OCI-LY3 (cell line): ENCODE measurements at regions not wholly inside any gene's neighbourhood (a gene's known extent, or its start where the extent isn't known, plus 50 kb on each side); places are given as distances from the start of the nearest gene placed in this dataset.

Experiments used
- H2AFZ ChIP-seq: fragments of 200-600, 300-600 bp; shearing (Covaris generic); 2 replicates; pipeline ENCODE4 v1.6.0; 2014; ENCODE audit warnings: antibody characterized with exemption, low read depth, low read length
- H3K27ac ChIP-seq: fragments of 200-600, 300-600 bp; sonication (generic); 2 replicates; pipeline ENCODE4 v1.5.1; 2014; ENCODE audit warnings: mild to moderate bottlenecking, low read length, moderate library complexity, mixed read lengths
- H3K27me3 ChIP-seq: fragments of 200-600, 300-600 bp; sonication (generic); 2 replicates; pipeline ENCODE4 v1.6.1; 2014; ENCODE audit warnings: low read depth, low read length, mixed read lengths
- H3K36me3 ChIP-seq: fragments of 200-600, 300-600 bp; sonication (generic); replicated peaks from 2 replicates; pipeline ENCODE3; 2014; ENCODE audit warnings: low read depth, low read length, mixed read lengths
- H3K4me1 ChIP-seq: fragments of 300-600, 200-600 bp; sonication (generic); 2 replicates; pipeline ENCODE4 v1.6.1; 2014; ENCODE audit warnings: low read length, mixed read lengths
- H3K4me2 ChIP-seq: fragments of 200-600, 300-600 bp; sonication (generic); 2 replicates; pipeline ENCODE4 v1.6.1; 2014; ENCODE audit warnings: low read length, mixed read lengths
- H3K4me3 ChIP-seq: fragments of 300-600, 200-600 bp; sonication (generic); 2 replicates; pipeline ENCODE4 v1.5.1; 2014; ENCODE audit warnings: antibody characterized with exemption, mild to moderate bottlenecking, low read length, moderate library complexity
- H3K79me2 ChIP-seq: fragments of 300-600, 200-600 bp; shearing (Covaris generic); 2 replicates; pipeline ENCODE4 v1.6.1; 2014; ENCODE audit warnings: mild to moderate bottlenecking, low read length, mixed read lengths
- H3K9ac ChIP-seq: fragments of 300-600, 200-600 bp; shearing (Covaris generic); 2 replicates; pipeline ENCODE4 v1.6.0; 2014; ENCODE audit warnings: mild to moderate bottlenecking, low read length, moderate library complexity
- H3K9me3 ChIP-seq: fragments of 200-600, 300-600 bp; shearing (Covaris generic); 2 replicates; pipeline ENCODE4 v1.6.1; 2014; ENCODE audit warnings: low read length, mixed read lengths; ENCODE audit not compliant: insufficient read depth
- H4K20me1 ChIP-seq: fragments of 200-600, 300-600 bp; sonication (generic); 2 replicates; pipeline ENCODE4 v1.6.1; 2016; ENCODE audit warnings: low read length, mixed read lengths; ENCODE audit not compliant: insufficient read depth
- EZH2phosphoT487 ChIP-seq: fragments of 200-600 bp; shearing (Covaris generic); IDR thresholded peaks from 2 replicates; pipeline ENCODE4 v1.6.1; 2018; ENCODE audit warnings: antibody characterized with exemption, mixed run types, low read depth
- TF ChIP-seq, protein P1 (sequence below): fragments of 200-600, 300-600 bp; sonication (generic); IDR thresholded peaks from 2 replicates; pipeline ENCODE4 v1.5.1; 2014; ENCODE audit warnings: antibody characterized with exemption, low read length, low read depth

DNA sequence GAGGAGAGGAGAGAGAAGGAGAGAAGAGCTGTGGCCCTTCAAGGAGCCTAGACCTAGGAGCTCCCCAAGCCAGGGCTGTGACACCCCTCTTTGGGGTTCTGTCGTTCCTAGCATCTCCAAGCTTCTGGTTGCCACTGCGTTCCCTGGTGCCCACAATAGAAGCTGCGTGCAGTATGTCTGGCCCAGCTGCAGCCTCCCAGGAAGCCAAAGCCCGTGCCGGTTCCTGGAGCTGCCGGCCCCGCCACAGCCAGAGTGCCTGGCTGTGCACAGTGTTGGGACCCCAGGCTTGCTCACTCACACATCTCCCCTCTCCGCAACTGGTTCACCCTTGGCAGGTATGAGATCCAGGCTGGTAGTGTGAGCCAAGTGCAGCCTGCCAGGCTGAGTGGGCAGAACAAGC, 367.7 kb upstream of the MC4R start:
- Histone ChIP-seq H4K20me1 (no peaks in the 10 kb centered on the region), H2AFZ (no peak overlapping the region), H3K4me2 (no peak overlapping the region), H3K4me3 (no peak overlapping the region), H3K9ac (no peak overlapping the region), H3K36me3 (no peaks in the 10 kb centered on the region), H3K9me3 (no peaks in the 10 kb centered on the region), H3K4me1 (no peaks in the 10 kb centered on the region), H3K79me2 (no peaks in the 10 kb centered on the region), H3K27ac (no peak overlapping the region), H3K27me3 (no peaks in the 10 kb centered on the region)
- TF ChIP-seq, protein P1, sequence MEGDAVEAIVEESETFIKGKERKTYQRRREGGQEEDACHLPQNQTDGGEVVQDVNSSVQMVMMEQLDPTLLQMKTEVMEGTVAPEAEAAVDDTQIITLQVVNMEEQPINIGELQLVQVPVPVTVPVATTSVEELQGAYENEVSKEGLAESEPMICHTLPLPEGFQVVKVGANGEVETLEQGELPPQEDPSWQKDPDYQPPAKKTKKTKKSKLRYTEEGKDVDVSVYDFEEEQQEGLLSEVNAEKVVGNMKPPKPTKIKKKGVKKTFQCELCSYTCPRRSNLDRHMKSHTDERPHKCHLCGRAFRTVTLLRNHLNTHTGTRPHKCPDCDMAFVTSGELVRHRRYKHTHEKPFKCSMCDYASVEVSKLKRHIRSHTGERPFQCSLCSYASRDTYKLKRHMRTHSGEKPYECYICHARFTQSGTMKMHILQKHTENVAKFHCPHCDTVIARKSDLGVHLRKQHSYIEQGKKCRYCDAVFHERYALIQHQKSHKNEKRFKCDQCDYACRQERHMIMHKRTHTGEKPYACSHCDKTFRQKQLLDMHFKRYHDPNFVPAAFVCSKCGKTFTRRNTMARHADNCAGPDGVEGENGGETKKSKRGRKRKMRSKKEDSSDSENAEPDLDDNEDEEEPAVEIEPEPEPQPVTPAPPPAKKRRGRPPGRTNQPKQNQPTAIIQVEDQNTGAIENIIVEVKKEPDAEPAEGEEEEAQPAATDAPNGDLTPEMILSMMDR: no peak
- no peak for TF ChIP-seq EZH2phosphoT487

DNA sequence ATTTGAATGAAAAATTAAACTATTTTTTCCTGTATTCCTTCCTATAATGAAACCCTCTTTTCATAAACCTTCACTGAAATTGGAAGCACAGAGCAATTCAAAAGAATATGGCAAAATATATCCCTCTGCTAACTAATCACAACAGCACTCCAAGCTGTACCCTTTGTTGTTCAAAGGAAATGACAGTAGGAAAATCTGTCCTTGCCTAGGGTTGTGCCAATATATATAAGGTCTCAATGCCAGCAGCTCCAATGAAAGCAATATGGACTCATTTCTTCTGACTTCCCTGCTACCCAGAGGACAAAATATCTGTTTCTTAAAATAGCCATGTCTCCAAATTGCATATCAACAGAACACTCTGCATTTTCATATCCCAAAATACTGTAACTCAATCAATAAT, 373.9 kb upstream of the MC4R start:
- no peak overlapping the region for H3K27ac ChIP-seq
- H3K79me2 ChIP-seq: no peaks in the 10 kb centered on the region
- H3K4me3 ChIP-seq: no peak overlapping the region
- no peak overlapping the region for H3K9ac ChIP-seq
- TF ChIP-seq, protein P1: no peak
- TF ChIP-seq EZH2phosphoT487: no peak
- peaks cover 6% of the 10 kb centered on the region; the same call in 1 of the 2 replicates for H3K4me1 ChIP-seq
- peaks cover 1% of the 10 kb centered on the region; the same call in 1 of the 2 replicates for H3K27me3 ChIP-seq
- H3K36me3 ChIP-seq: no peaks in the 10 kb centered on the region
- no peak overlapping the region for H2AFZ ChIP-seq
- H4K20me1 ChIP-seq: no peaks in the 10 kb centered on the region
- H3K4me2 ChIP-seq: no peak overlapping the region
- H3K9me3 ChIP-seq: no peaks in the 10 kb centered on the region

DNA sequence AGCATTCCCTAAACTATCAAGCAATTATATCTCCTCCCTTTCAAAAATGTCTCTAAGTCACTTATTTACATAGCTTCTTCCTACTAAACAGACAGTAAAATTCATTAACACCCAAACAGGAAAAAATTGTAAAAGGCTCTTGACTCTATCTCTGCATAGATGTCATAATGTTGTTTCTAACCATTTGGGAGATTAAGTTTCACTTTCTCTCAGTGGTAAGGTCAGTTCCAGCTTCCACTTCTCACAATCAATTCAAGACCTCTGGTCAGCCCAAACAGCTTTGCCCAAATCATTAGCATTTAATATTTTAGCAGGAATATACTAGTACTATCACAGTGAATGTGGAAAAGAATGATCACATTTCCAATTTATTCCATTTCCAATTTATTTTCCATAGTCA, 374.3 kb upstream of the MC4R start:
- no peaks in the 10 kb centered on the region for H3K36me3 ChIP-seq
- TF ChIP-seq, protein P1: no peak
- no peak for TF ChIP-seq EZH2phosphoT487
- no peak overlapping the region for H2AFZ ChIP-seq
- no peaks in the 10 kb centered on the region for H3K79me2 ChIP-seq
- no peaks in the 10 kb centered on the region for H3K9me3 ChIP-seq
- no peak overlapping the region for H3K27ac ChIP-seq
- peaks cover 3% of the 10 kb centered on the region; the same call in 1 of the 2 replicates for H3K27me3 ChIP-seq
- no peak overlapping the region for H3K4me2 ChIP-seq
- H3K9ac ChIP-seq: no peak overlapping the region
- H4K20me1 ChIP-seq: no peaks in the 10 kb centered on the region
- H3K4me1 ChIP-seq: peaks cover 6% of the 10 kb centered on the region; the same call in 1 of the 2 replicates
- no peak overlapping the region for H3K4me3 ChIP-seq

DNA sequence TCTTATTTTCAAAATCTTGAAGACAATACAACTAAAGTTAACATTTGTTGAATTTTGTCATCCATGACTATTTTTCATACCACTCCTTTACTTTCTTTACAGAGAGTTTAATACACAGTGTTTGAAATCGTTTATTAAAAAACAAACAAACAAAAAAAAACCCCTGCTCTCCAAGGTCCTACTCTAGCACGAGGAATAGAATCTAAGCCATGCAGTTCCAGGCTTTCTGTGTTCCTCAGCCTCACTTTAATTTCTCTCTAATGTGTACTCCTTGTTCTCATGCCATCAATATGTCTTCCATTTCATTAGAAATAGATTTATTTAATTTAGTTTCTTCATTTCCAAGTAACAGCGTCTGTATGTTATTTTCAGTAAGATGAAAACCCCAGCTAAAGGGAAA, 381.2 kb upstream of the MC4R start:
- Histone ChIP-seq H3K9me3 (no peaks in the 10 kb centered on the region), H3K27ac (no peak overlapping the region), H3K79me2 (no peaks in the 10 kb centered on the region), H3K27me3 (peaks cover 3% of the 10 kb centered on the region; the same call in 1 of the 2 replicates), H3K9ac (no peak overlapping the region), H4K20me1 (no peaks in the 10 kb centered on the region), H3K4me1 (no peaks in the 10 kb centered on the region), H3K36me3 (no peaks in the 10 kb centered on the region), H2AFZ (no peak overlapping the region), H3K4me2 (peak overlapping the region; percentile 25; the same call in 1 of the 2 replicates), H3K4me3 (no peak overlapping the region)
- TF ChIP-seq EZH2phosphoT487: no peak
- TF ChIP-seq, protein P1: no peak
